Uterus (tissue), 3 donors: ENCODE measurements at regions not wholly inside any gene's neighbourhood (a gene's known extent, or its start where the extent isn't known, plus 50 kb on each side); places are given as distances from the start of the nearest gene placed in this dataset.

Experiments
- DNase-seq, 2 donors: peaks; one replicate each; pipeline ENCODE4 v3.0.0-alpha.2; 2019 to 2020
- H3K27ac ChIP-seq, 2 donors: fragments of 200-600 bp; sonication (generic); 1 replicate in 1 of 2; 2 replicates in 1 of 2; pipeline ENCODE4 v1.5.1; 2016 to 2018
- H3K27me3 ChIP-seq, 2 donors: fragments of 200-600 bp; sonication (generic); one replicate each; pipeline ENCODE4 v1.5.1; 2018 to 2019; ENCODE audit warnings: control low read depth in 1 of 2
- H3K36me3 ChIP-seq, 2 donors: fragments of 200-600 bp; sonication (generic); one replicate each; pipeline ENCODE4 v1.5.1; 2019; ENCODE audit warnings: control low read depth in 1 of 2
- H3K4me1 ChIP-seq, 2 donors: fragments of 200-600 bp; sonication (generic); one replicate each; pipeline ENCODE4 v1.5.1; 2018 to 2019; ENCODE audit warnings: control low read depth in 1 of 2
- H3K4me3 ChIP-seq, 2 donors: fragments of 200-600 bp; sonication (generic); 1 replicate in 1 of 2; 2 replicates in 1 of 2; pipeline ENCODE4 v1.5.1; 2018 to 2019; ENCODE audit warnings: mild to moderate bottlenecking in 1 of 2
- H3K9me3 ChIP-seq, 2 donors: fragments of 200-600 bp; sonication (generic); one replicate each; pipeline ENCODE4 v1.5.1; 2019; ENCODE audit warnings: control low read depth in 1 of 2
- POLR2A ChIP-seq, 2 donors: fragments of 450-650 bp; IDR thresholded peaks; one replicate each; pipeline ENCODE4 v1.6.1; 2016; ENCODE audit warnings: antibody characterized with exemption in 2 of 2, mild to moderate bottlenecking in 1 of 2, moderate library complexity in 1 of 2
- intact Hi-C: fragments of 100-400 bp; cut with DNase I; formaldehyde crosslinking; loops from one replicate; pipeline ENCODE4 v1.15.1; 2023; ENCODE audit warnings: low total_unique reads
- TF ChIP-seq, protein P1 (sequence below), 4 experiments: fragments of 200-600 bp in 2 of 4; fragments of 450-650 bp in 2 of 4; sonication (generic) in 2 of 4; IDR thresholded peaks; one replicate each; pipeline ENCODE4 v1.5.1; 2016 to 2019; ENCODE audit warnings: antibody characterized with exemption in 4 of 4, mild to moderate bottlenecking in 2 of 4, moderate library complexity in 1 of 4
- donor health status: DM: yes; HTN: yes; CAD: no.

DNA sequence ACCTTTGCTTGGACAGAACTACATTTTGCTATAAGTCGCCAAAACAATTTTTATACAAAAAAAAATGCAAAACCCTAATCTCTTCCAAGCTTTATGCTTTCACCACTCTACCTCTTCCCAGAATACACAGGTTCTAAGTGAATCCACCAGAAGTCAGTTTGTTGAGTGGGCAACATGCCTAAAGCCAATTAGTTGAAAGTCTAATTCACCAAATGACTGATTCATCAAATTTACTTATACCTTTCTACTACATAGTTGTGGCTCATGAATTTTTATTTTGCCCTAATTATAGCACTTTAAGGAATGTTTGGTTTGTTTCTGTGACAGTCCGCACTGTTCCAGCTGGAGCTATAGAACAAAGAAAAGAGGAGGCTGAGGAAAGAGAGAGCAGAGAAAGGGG lies 265.9 kb upstream of the TGFBR2 start:
- TF ChIP-seq POLR2A (IDR thresholded peaks at IDR 0.05), result no peak
- TF ChIP-seq, protein P1, sequence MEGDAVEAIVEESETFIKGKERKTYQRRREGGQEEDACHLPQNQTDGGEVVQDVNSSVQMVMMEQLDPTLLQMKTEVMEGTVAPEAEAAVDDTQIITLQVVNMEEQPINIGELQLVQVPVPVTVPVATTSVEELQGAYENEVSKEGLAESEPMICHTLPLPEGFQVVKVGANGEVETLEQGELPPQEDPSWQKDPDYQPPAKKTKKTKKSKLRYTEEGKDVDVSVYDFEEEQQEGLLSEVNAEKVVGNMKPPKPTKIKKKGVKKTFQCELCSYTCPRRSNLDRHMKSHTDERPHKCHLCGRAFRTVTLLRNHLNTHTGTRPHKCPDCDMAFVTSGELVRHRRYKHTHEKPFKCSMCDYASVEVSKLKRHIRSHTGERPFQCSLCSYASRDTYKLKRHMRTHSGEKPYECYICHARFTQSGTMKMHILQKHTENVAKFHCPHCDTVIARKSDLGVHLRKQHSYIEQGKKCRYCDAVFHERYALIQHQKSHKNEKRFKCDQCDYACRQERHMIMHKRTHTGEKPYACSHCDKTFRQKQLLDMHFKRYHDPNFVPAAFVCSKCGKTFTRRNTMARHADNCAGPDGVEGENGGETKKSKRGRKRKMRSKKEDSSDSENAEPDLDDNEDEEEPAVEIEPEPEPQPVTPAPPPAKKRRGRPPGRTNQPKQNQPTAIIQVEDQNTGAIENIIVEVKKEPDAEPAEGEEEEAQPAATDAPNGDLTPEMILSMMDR (IDR thresholded peaks at IDR 0.05), result no peak
- no peaks in the 10 kb centered on the region for H3K36me3 ChIP-seq
- DNase-seq, result no peak
- no peaks in the 10 kb centered on the region for H3K9me3 ChIP-seq
- no peaks in the 10 kb centered on the region for H3K27me3 ChIP-seq
- no peak overlapping the region for H3K27ac ChIP-seq
- intact Hi-C loops, result no loop called here
- H3K4me1 ChIP-seq, result no peaks in the 10 kb centered on the region
- H3K4me3 ChIP-seq, result no peak overlapping the region

DNA sequence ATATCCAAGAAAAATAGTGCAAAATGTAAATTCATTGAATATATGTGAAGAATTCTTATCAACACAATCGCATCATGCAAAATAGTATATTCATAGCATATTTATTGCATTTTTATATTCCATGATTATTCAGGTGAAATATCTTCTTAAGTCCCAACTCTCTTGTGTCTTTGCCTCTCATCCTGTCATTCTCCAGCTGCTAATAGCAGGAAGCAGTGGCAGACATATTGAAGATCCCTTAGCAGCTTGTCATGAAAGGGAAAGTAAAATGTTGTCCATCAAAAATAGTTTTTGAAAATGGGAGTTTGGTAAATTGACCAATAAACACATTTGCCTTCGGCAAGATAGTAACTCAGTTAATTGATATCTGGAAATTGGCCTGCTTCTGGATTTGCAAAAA lies 265.3 kb upstream of the TGFBR2 start:
- Histone ChIP-seq H3K27ac (no peak overlapping the region), H3K27me3 (no peaks in the 10 kb centered on the region), H3K4me3 (no peak overlapping the region), H3K9me3 (no peaks in the 10 kb centered on the region), H3K36me3 (no peaks in the 10 kb centered on the region), H3K4me1 (no peaks in the 10 kb centered on the region)
- intact Hi-C loops, result no loop called here
- TF ChIP-seq POLR2A (IDR thresholded peaks at IDR 0.05), result no peak
- TF ChIP-seq, protein P1 (IDR thresholded peaks at IDR 0.05), result no peak
- DNase-seq, result no peak

DNA sequence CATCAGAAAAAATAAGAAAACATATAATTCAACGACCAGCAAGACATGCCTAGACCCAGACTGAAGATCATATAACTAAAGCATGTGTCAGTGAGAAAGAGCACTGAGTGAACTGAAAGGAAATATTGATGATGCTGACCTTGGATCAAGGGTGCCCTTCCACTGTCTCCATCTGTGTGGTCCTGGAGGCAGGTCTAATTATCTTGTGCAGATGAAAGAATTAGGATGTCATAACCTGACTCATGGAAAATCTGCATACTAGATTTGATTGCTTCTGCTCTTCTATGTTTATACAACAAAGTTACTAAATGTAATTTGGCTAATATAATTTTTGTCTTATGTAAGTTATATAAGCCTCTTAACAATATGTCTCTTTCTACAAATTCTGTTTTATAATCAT lies 264.6 kb upstream of the TGFBR2 start:
- Histone ChIP-seq H3K27ac (peak overlapping the region in 1 of 2 donors; percentile 74), H3K9me3 (no peaks in the 10 kb centered on the region), H3K36me3 (no peaks in the 10 kb centered on the region), H3K4me3 (no peak overlapping the region), H3K27me3 (no peaks in the 10 kb centered on the region), H3K4me1 (no peaks in the 10 kb centered on the region)
- intact Hi-C loops, result no loop called here
- TF ChIP-seq, protein P1 (IDR thresholded peaks at IDR 0.05), result no peak
- TF ChIP-seq POLR2A (IDR thresholded peaks at IDR 0.05), result no peak
- no peak for DNase-seq

DNA sequence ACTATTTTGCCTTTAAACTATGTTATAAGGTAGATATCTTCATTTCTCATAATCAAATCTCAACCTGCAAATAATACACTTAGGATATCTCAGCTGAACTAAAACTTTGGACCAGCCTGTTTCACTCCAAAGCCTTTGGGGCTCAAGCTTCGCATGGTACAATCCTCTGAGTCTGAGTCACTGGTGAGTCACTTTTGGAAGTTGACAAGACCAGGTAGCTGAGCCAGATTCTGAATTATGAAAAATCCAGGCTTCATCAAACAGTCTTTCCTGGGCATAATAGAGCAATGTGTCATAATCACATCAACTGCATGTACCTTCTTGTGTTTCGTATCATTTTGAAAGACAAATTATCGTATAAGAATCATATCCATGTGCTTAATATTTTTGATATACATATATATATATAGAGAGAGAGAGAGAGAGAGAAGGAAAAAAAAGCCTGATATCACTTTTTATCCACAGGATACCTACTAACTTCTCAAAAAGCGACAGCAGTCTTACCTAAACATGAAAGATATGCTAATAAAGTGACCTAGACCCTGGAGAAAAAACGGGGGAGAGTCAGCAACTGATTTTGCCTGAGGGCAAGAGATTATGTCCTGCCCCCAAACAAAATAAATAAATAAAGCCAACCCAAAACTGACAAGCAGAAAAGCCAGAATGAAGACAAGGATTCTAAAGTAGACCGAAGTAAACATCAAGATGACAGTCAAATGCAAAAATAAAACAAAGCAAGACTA lies 263.9 kb upstream of the TGFBR2 start:
- Histone ChIP-seq H3K4me1 (no peaks in the 10 kb centered on the region), H3K27ac (peak overlapping the region; percentile 61 to 74), H3K9me3 (no peaks in the 10 kb centered on the region), H3K36me3 (no peaks in the 10 kb centered on the region), H3K27me3 (no peaks in the 10 kb centered on the region), H3K4me3 (no peak overlapping the region)
- intact Hi-C loops, result no loop called here
- peak; percentile 35 to 75 for DNase-seq
- no peak for TF ChIP-seq POLR2A (IDR thresholded peaks at IDR 0.05)
- TF ChIP-seq, protein P1 (IDR thresholded peaks at IDR 0.05), result no peak

DNA sequence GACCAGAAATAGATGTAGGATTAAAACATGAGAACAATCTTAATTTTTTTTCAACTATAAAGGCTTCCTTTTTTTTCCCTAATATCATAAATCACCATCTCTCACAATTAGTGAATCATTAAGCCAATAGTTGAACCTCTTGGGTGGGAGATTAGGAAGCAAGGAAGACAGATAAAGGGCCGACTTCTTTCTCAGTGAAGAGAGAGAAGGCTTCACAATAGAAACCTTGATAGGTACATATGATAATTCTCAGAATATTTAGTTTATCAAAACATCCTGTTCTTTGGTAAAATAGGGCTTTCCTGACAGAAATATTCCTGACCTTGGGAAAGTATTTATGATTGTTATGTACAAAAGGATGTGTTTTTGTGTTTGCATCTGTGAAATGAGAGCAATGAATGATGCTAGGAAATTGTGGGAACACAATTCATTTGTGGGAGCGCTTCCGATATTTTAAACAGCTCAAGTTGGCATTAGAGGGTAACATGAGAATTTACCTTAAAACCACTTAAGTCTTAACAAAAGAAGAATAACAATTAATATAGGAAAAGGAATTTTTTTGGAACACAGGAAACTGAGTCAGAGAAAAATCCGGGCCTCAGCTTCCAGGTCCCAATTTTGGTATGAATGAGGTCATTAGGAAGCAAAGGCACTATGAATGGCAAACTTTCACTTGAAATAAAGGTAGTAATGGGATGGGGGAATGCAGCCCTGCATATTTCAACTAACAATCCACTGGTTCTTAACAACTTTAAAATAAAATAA lies 263.2 kb upstream of the TGFBR2 start:
- Histone ChIP-seq H3K27ac (peak overlapping the region; percentile 61 to 74), H3K36me3 (no peaks in the 10 kb centered on the region), H3K4me3 (no peak overlapping the region), H3K27me3 (no peaks in the 10 kb centered on the region), H3K9me3 (no peaks in the 10 kb centered on the region), H3K4me1 (no peaks in the 10 kb centered on the region)
- intact Hi-C loops, result no loop called here
- DNase-seq, result no peak
- TF ChIP-seq, protein P1 (IDR thresholded peaks at IDR 0.05), result no peak
- TF ChIP-seq POLR2A (IDR thresholded peaks at IDR 0.05), result no peak
